CD4-positive, alpha-beta T cell treated with Interferon gamma for 1 hour (primary cell): ENCODE measurements at regions not wholly inside any gene's neighbourhood (a gene's known extent, or its start where the extent isn't known, plus 50 kb on each side); places are given as distances from the start of the nearest gene placed in this dataset.
"Not testable (repeated sequence)": the region's sequence is repeated elsewhere in the genome, so short reads cannot be mapped to it uniquely, and the experiment has no call there.

Experiments
- DNase-seq: peaks from one replicate; pipeline ENCODE4 v3.0.0-alpha.2; 2020

- no peak for DNase-seq
Observed at GRCh38 chrX:150058728-150059127, 120.4 kb upstream of the EOLA2 start.

- no peak for DNase-seq
Observed at GRCh38 chrX:150060406-150060805, 122.1 kb upstream of the EOLA2 start.

GRCh38 chrX:150062292-150063137, 124.2 kb upstream of the EOLA2 start:
- DNase-seq: no peak

GRCh38 chrX:150063138-150063518, 124.8 kb upstream of the EOLA2 start:
- no peak for DNase-seq

- DNase-seq: no peak
Observed at GRCh38 chrX:150063674-150064073, 125.4 kb upstream of the EOLA2 start.

GRCh38 chrX:150074175-150074574, 135.9 kb upstream of the EOLA2 start:
- DNase-seq: no peak

GRCh38 chrX:150080497-150080896, 142.2 kb upstream of the EOLA2 start:
- no peak for DNase-seq

- DNase-seq: no peak
Observed at GRCh38 chrX:150081076-150081475, 142.8 kb upstream of the EOLA2 start.

GRCh38 chrX:150084496-150085229, 146.4 kb upstream of the EOLA2 start:
- DNase-seq: no peak

GRCh38 chrX:150085881-150086280, 147.6 kb upstream of the EOLA2 start:
- DNase-seq: no peak

- DNase-seq: no peak
Observed at GRCh38 chrX:150086371-150086770, 148.1 kb upstream of the EOLA2 start.

GRCh38 chrX:150087612-150088011, 149.3 kb upstream of the EOLA2 start:
- DNase-seq: no peak

- no peak for DNase-seq
Observed at GRCh38 chrX:150088042-150088441, 149.8 kb upstream of the EOLA2 start.

- DNase-seq: no peak
Observed at GRCh38 chrX:150088766-150089518, 150.7 kb upstream of the EOLA2 start.

- not testable (repeated sequence) for DNase-seq
Observed at GRCh38 chrX:150091300-150091699, 153.0 kb upstream of the EOLA2 start.

- DNase-seq: no peak
Observed at GRCh38 chrX:150092549-150092948, 154.3 kb upstream of the EOLA2 start.

GRCh38 chrX:150094375-150094774, 156.1 kb upstream of the EOLA2 start:
- DNase-seq: no peak

- no peak for DNase-seq
Observed at GRCh38 chrX:150094996-150095395, 156.7 kb upstream of the EOLA2 start.

GRCh38 chrX:150099316-150099715, 161.0 kb upstream of the EOLA2 start:
- DNase-seq: no peak

GRCh38 chrX:150100261-150100660, 162.0 kb upstream of the EOLA2 start:
- DNase-seq: no peak

GRCh38 chrX:150118476-150118875, 180.2 kb upstream of the EOLA2 start:
- no peak for DNase-seq

GRCh38 chrX:150119323-150119722, 181.0 kb upstream of the EOLA2 start:
- DNase-seq: no peak

GRCh38 chrX:150125045-150125444, 186.8 kb upstream of the EOLA2 start:
- DNase-seq: not testable (repeated sequence)

- DNase-seq: no peak
Observed at GRCh38 chrX:150127216-150127615, 188.9 kb upstream of the EOLA2 start.
